ENCODE measurements at regions not wholly inside any gene's neighbourhood (a gene's known extent, or its start where the extent isn't known, plus 50 kb on each side); places are given as distances from the start of the nearest gene placed in this dataset.

DNA sequence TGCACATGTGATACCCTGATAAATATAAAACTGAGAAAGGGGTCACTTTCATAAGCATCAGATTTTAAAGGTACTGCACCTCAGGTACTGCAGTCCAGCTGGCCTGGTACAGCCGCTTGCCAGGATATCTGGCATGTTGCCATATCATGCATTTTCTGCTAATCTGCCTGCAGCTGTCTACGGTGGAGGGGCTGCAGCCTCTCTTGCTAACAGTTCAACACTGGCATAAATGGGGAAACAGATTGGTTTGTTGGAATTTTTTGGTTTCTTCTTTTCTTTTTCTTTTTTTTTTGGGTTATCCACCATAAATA, 71.5 kb downstream of the MIS18A start:
- Mint-ChIP-seq H3K9me3 (no peaks in the 10 kb centered on the region), H3K4me1 (ENCODE audit: unreplicated experiment) (peaks cover 11% of the 10 kb centered on the region), H3K36me3 (no peaks in the 10 kb centered on the region), H3K4me3 (no peak overlapping the region), H3K27me3 (peaks cover 3% of the 10 kb centered on the region), H3K27ac (no peak overlapping the region)
- peak; percentile 47 for DNase-seq (ENCODE audit: extremely low spot score, unreplicated experiment)
- TF ChIP-seq, protein P1, sequence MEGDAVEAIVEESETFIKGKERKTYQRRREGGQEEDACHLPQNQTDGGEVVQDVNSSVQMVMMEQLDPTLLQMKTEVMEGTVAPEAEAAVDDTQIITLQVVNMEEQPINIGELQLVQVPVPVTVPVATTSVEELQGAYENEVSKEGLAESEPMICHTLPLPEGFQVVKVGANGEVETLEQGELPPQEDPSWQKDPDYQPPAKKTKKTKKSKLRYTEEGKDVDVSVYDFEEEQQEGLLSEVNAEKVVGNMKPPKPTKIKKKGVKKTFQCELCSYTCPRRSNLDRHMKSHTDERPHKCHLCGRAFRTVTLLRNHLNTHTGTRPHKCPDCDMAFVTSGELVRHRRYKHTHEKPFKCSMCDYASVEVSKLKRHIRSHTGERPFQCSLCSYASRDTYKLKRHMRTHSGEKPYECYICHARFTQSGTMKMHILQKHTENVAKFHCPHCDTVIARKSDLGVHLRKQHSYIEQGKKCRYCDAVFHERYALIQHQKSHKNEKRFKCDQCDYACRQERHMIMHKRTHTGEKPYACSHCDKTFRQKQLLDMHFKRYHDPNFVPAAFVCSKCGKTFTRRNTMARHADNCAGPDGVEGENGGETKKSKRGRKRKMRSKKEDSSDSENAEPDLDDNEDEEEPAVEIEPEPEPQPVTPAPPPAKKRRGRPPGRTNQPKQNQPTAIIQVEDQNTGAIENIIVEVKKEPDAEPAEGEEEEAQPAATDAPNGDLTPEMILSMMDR (conservative IDR thresholded peaks at IDR 0.05), result no peak

DNA sequence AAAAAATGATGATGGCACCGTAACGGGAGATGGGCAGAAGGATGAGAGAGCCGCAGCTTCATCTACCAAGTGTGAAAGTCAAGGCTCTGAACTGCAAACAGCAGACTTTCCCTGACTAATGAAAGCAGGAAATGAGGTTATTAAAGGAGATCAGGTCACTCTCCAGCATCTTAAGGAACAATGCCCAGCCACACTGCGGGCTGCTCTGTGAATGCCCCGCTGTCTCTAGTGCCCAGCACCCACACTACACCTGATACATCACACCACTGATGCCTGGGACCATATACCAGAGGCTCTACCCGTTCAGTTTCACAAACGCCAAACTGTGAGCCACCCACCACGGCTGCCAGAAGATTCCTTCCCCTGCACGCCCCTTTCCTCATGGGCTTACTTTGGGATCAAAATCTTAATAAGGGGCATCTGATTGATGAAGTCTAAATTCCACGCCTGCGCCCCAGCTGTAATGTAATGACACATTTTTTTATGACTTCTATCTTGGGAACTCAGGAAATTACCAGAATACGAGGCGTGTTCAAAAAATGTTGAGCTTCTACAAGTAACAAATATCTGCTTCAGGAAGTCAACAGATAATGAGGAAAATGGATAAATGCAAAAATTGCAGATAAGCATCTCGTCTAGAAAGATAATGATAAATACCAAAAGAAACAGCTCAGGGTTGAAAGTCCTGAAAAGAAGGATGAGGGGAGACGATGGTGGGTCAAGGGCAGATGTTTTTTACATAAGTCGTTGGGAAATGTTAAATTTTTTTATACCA, 72.0 kb downstream of the MIS18A start:
- Mint-ChIP-seq H3K9me3 (no peaks in the 10 kb centered on the region), H3K4me3 (no peak overlapping the region), H3K36me3 (no peaks in the 10 kb centered on the region), H3K27me3 (peaks cover 1% of the 10 kb centered on the region), H3K27ac (no peak overlapping the region), H3K4me1 (ENCODE audit: unreplicated experiment) (peaks cover 11% of the 10 kb centered on the region)
- TF ChIP-seq, protein P1 (conservative IDR thresholded peaks at IDR 0.05), result no peak
- DNase-seq (ENCODE audit: extremely low spot score, unreplicated experiment), result peak; percentile 32

DNA sequence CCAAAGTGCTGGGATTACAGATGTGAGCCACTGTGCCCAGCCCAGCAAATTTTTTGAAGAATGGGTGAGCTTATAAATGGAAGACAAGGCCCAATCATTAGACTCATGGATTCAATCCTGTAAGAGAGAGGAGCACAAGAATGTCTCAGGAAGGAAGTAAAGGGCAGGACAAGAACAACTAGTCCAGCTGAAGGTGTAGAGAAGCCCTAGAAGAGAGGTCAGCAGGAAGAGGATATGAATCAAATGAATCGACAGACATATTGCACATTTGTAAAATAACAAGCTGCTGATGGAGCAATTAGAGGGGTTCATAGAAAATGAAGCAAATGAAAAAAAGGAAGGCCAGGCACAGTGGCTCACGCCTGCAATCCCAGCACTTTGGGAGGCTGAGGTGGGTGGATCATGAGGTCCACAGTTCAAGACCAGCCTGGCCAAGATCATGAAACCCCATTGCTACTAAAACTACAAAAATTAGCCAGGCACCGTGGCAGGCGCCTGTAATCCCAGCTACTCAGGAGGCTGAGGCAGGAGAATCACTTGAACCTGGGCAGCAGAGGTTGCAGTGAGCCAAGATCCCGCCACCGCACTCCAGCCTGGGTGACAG, 74.9 kb downstream of the MIS18A start:
- H3K4me3 Mint-ChIP-seq, result no peak overlapping the region
- H3K36me3 Mint-ChIP-seq, result no peaks in the 10 kb centered on the region
- peaks cover 11% of the 10 kb centered on the region for H3K4me1 Mint-ChIP-seq (ENCODE audit: unreplicated experiment)
- H3K27me3 Mint-ChIP-seq, result no peaks in the 10 kb centered on the region
- H3K9me3 Mint-ChIP-seq, result no peaks in the 10 kb centered on the region
- TF ChIP-seq, protein P1 (conservative IDR thresholded peaks at IDR 0.05), result no peak
- peak; percentile 11 for DNase-seq (ENCODE audit: extremely low spot score, unreplicated experiment)
- H3K27ac Mint-ChIP-seq, result no peak overlapping the region

DNA sequence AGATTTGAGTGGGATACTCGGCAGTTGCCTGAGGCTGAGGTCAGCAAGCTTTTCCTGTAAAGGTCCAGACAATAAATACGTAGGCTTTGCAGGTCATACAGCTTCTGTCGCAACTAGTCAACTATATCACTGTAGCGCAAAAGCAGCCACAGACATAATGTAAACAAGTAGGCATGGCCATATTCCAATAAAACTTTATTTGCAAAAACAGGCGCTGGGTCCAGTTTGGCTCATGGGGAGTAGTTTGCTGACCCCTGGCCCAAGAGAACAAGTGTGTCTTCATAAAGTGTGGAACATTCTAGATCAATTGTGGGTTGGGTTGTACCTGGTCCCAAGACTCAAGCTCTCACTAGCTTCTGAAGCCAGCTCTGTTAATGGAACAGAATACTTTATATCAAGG, 78.8 kb downstream of the MIS18A start:
- Mint-ChIP-seq H3K27me3 (no peaks in the 10 kb centered on the region), H3K27ac (no peak overlapping the region), H3K9me3 (no peaks in the 10 kb centered on the region), H3K36me3 (no peaks in the 10 kb centered on the region), H3K4me3 (no peak overlapping the region), H3K4me1 (ENCODE audit: unreplicated experiment) (peaks cover 9% of the 10 kb centered on the region)
- TF ChIP-seq, protein P1 (conservative IDR thresholded peaks at IDR 0.05), result no peak
- DNase-seq (ENCODE audit: extremely low spot score, unreplicated experiment), result peak; percentile 11

DNA sequence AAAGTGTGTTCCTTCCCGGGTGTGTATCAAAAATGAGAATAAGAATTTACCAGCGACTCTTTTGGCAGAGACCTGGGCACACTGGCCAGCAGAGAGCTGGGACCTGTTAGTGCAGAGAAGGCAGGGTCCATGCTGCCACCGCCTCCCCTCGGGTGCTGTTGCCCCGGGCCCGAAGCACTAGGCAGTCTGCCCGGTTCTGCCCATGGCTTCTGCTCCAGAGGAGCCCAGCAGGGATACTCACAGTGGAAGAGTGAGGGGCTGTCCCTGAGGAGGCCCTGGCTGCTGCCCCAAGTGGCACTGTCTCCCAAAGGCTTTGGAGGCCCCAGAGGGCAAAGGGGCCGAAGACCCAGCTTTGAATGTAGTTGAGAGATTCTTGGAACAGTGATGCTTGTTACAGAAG, 80.5 kb downstream of the MIS18A start:
- peaks cover 9% of the 10 kb centered on the region for H3K4me1 Mint-ChIP-seq (ENCODE audit: unreplicated experiment)
- H3K4me3 Mint-ChIP-seq, result no peak overlapping the region
- TF ChIP-seq, protein P1 (conservative IDR thresholded peaks at IDR 0.05), result no peak
- H3K9me3 Mint-ChIP-seq, result no peaks in the 10 kb centered on the region
- H3K36me3 Mint-ChIP-seq, result no peaks in the 10 kb centered on the region
- no peaks in the 10 kb centered on the region for H3K27me3 Mint-ChIP-seq
- peak; percentile 57 for DNase-seq (ENCODE audit: extremely low spot score, unreplicated experiment)
- H3K27ac Mint-ChIP-seq, result no peak overlapping the region
